H1 (cell line): ENCODE measurements at regions not wholly inside any gene's neighbourhood (a gene's known extent, or its start where the extent isn't known, plus 50 kb on each side); places are given as distances from the start of the nearest gene placed in this dataset.

Experiments used
- CTCF ChIA-PET: fragments of 300-600 bp; sonication (Branson Sonifier 250); formaldehyde crosslinking; loops from one replicate; lab custom pipeline; 2021; ENCODE audit not compliant: partially characterized antibody; lab: Charles Lee
- POLR2A ChIA-PET: fragments of 300-600 bp; sonication (Branson Sonifier 250); formaldehyde crosslinking; loops from one replicate; lab custom pipeline; 2021; ENCODE audit warnings: inconsistent platforms; ENCODE audit not compliant: partially characterized antibody; lab: Charles Lee
- DNase-seq, 2 experiments: peaks; one replicate each; pipeline versions ENCODE4 v3.0.0 to v3.0.0-alpha.2; 2010 to 2022; ENCODE audit warnings: low spot score in 2 of 2, low read depth in 1 of 2, mixed read lengths in 1 of 2
- FAIRE-seq: peaks from 2 replicates; lab custom pipeline; 2011; peaks lifted over from hg19 to GRCh38; lab: Jason Lieb, UNC
- H2AFZ ChIP-seq: 2 replicates; pipeline ENCODE4 v1.8.1; 2012; ENCODE audit warnings: low read length, inconsistent platforms
- H2AK5ac ChIP-seq: 2 replicates; pipeline ENCODE4 v1.6.1; 2013; ENCODE audit warnings: low read depth, low read length
- H2BK120ac ChIP-seq: replicated peaks from 2 replicates; pipeline ENCODE3; 2013; ENCODE audit warnings: low read depth, low read length, inconsistent platforms
- H2BK12ac ChIP-seq: 2 replicates; pipeline ENCODE4 v1.6.1; 2013; ENCODE audit warnings: low read depth, low read length
- H2BK15ac ChIP-seq: 2 replicates; pipeline ENCODE4 v1.6.1; 2013; ENCODE audit warnings: low read length
- H2BK20ac ChIP-seq: 2 replicates; pipeline ENCODE4 v1.6.1; 2013; ENCODE audit warnings: low read length
- H2BK5ac ChIP-seq: 2 replicates; pipeline ENCODE4 v1.6.1; 2013; ENCODE audit warnings: low read depth, low read length
- H3K14ac ChIP-seq: 2 replicates; pipeline ENCODE4 v1.6.1; 2013; ENCODE audit warnings: inconsistent platforms; ENCODE audit not compliant: insufficient read length
- H3K18ac ChIP-seq: 2 replicates; pipeline ENCODE4 v1.6.1; 2013; ENCODE audit warnings: low read length; ENCODE audit errors: extremely low read depth
- H3K23ac ChIP-seq: 2 replicates; pipeline ENCODE4 v1.6.1; 2013; ENCODE audit warnings: inconsistent platforms; ENCODE audit not compliant: insufficient read length
- H3K23me2 ChIP-seq: 2 replicates; pipeline ENCODE4 v1.6.1; 2013; ENCODE audit warnings: low read depth, low read length
- H3K27ac ChIP-seq: 2 replicates; pipeline ENCODE4 v1.6.1; 2011; ENCODE audit warnings: low read depth, low read length, inconsistent platforms
- H3K27me3 ChIP-seq, 4 experiments: replicated peaks in 1 of 4; 1 replicate in 1 of 4; 2 replicates in 3 of 4; pipeline versions ENCODE4 v1.6.1 to v1.8.1; 2011 to 2013; ENCODE audit warnings: low read length in 3 of 4, mild to moderate bottlenecking in 3 of 4, inconsistent platforms in 2 of 4, mixed read lengths in 2 of 4, moderate library complexity in 1 of 4; ENCODE audit not compliant: control insufficient read depth in 3 of 4, insufficient read depth in 3 of 4; ENCODE audit errors: extremely low read depth in 1 of 4
- H3K36me3 ChIP-seq, 4 experiments: 2 replicates each; pipeline versions ENCODE4 v1.6.1 to v1.8.1; 2011 to 2013; ENCODE audit warnings: mild to moderate bottlenecking in 4 of 4, low read length in 3 of 4, moderate library complexity in 2 of 4, control low read depth in 1 of 4, inconsistent platforms in 1 of 4; ENCODE audit not compliant: insufficient read depth in 4 of 4, control insufficient read depth in 2 of 4
- H3K4ac ChIP-seq: replicated peaks from 2 replicates; pipeline ENCODE3; 2013; ENCODE audit warnings: low read length, low read depth, mixed read lengths, inconsistent platforms; ENCODE audit not compliant: insufficient read length
- H3K4me1 ChIP-seq, 4 experiments: replicated peaks in 1 of 4; 1 replicate in 1 of 4; 2 replicates in 3 of 4; pipeline versions ENCODE4 v1.6.1 to v1.8.1; 2011 to 2013; ENCODE audit warnings: low read length in 3 of 4, inconsistent platforms in 2 of 4, mixed read lengths in 1 of 4; ENCODE audit not compliant: insufficient read depth in 4 of 4, control insufficient read depth in 3 of 4
- H3K4me2 ChIP-seq, 2 experiments: 2 replicates each; pipeline versions ENCODE4 v1.6.1 to v1.8.1; 2011 to 2013; ENCODE audit warnings: low read depth in 2 of 2, low read length in 2 of 2, control low read depth in 1 of 2, inconsistent platforms in 1 of 2, mild to moderate bottlenecking in 1 of 2; ENCODE audit not compliant: insufficient read depth in 1 of 2
- H3K4me3 ChIP-seq, 4 experiments: fragments of 200-600, 300-600 bp in 1 of 4; sonication (generic), shearing (Covaris generic), sonication (Bioruptor Twin) in 1 of 4; 2 replicates each; pipeline versions ENCODE4 v1.5.1 to v1.8.1; 2011 to 2016; ENCODE audit warnings: low read length in 4 of 4, low read depth in 3 of 4, control low read depth in 2 of 4, inconsistent platforms in 2 of 4, mild to moderate bottlenecking in 2 of 4, mixed read lengths in 1 of 4, moderate library complexity in 1 of 4; ENCODE audit not compliant: insufficient read depth in 2 of 4; ENCODE audit errors: extremely low read depth in 1 of 4
- H3K56ac ChIP-seq: replicated peaks from 2 replicates; pipeline ENCODE3; 2013; ENCODE audit warnings: low read depth, mild to moderate bottlenecking, mixed read lengths, low read length, inconsistent platforms; ENCODE audit not compliant: insufficient read length
- H3K79me1 ChIP-seq: 2 replicates; pipeline ENCODE4 v1.6.1; 2013; ENCODE audit warnings: low read depth, low read length, control low read depth
- H3K79me2 ChIP-seq, 2 experiments: 2 replicates each; pipeline versions ENCODE4 v1.6.1 to v1.8.1; 2012 to 2013; ENCODE audit warnings: low read length in 2 of 2, mild to moderate bottlenecking in 2 of 2, inconsistent platforms in 1 of 2; ENCODE audit not compliant: insufficient read depth in 2 of 2, control insufficient read depth in 1 of 2
- H3K9ac ChIP-seq, 4 experiments: replicated peaks in 1 of 4; 1 replicate in 1 of 4; 2 replicates in 3 of 4; pipeline versions ENCODE4 v1.6.1 to v1.8.1; 2011 to 2013; ENCODE audit warnings: low read depth in 3 of 4, low read length in 3 of 4, control low read depth in 2 of 4, mild to moderate bottlenecking in 2 of 4, moderate library complexity in 2 of 4, inconsistent platforms in 1 of 4; ENCODE audit errors: extremely low read depth in 1 of 4
- H3K9me3 ChIP-seq, 2 experiments: 2 replicates each; pipeline versions ENCODE4 v1.6.1 to v1.8.1; 2012 to 2013; ENCODE audit warnings: mild to moderate bottlenecking in 2 of 2, moderate library complexity in 2 of 2, control low read depth in 1 of 2, inconsistent platforms in 1 of 2, low read depth in 1 of 2, low read length in 1 of 2, mixed read lengths in 1 of 2; ENCODE audit not compliant: insufficient read depth in 2 of 2
- H4K20me1 ChIP-seq, 2 experiments: replicated peaks in 1 of 2; 2 replicates each; pipeline versions ENCODE3 to v1.8.1; 2011 to 2013; ENCODE audit warnings: inconsistent platforms in 2 of 2, low read length in 2 of 2, mild to moderate bottlenecking in 1 of 2; ENCODE audit not compliant: insufficient read depth in 2 of 2, control insufficient read depth in 1 of 2
- H4K5ac ChIP-seq: 2 replicates; pipeline ENCODE4 v1.6.1; 2013; ENCODE audit warnings: low read length, low read depth, mixed read lengths, inconsistent platforms; ENCODE audit not compliant: insufficient read length
- H4K8ac ChIP-seq: 2 replicates; pipeline ENCODE4 v1.8.0; 2013; ENCODE audit warnings: mild to moderate bottlenecking, moderate library complexity, low read length, inconsistent platforms; ENCODE audit not compliant: insufficient read depth; ENCODE audit errors: extremely low read depth
- H4K91ac ChIP-seq: replicated peaks from 2 replicates; pipeline ENCODE3; 2013; ENCODE audit warnings: low read length, mixed read lengths, inconsistent platforms; ENCODE audit not compliant: insufficient read length
- ASH2L ChIP-seq: fragments of 200-600, 300-600 bp; sonication (generic); IDR thresholded peaks from one replicate; pipeline ENCODE4 v1.7.1; 2017; ENCODE audit warnings: low read length
- CHD1 ChIP-seq: IDR thresholded peaks from 2 replicates; pipeline ENCODE4 v1.6.1; 2012; ENCODE audit warnings: low read depth, low read length, improper control_type of control experiment
- CTBP2 ChIP-seq: IDR thresholded peaks from 2 replicates; pipeline ENCODE4 v1.7.0; 2011; ENCODE audit warnings: borderline replicate concordance, mild to moderate bottlenecking, moderate library complexity, mixed read lengths, low read length; ENCODE audit not compliant: insufficient read depth, insufficient read length
- E2F6 ChIP-seq: IDR thresholded peaks from 2 replicates; pipeline ENCODE4 v1.6.1; 2012; ENCODE audit warnings: inconsistent platforms
- EGR1 ChIP-seq: IDR thresholded peaks from 2 replicates; pipeline ENCODE4 v1.6.1; 2011; ENCODE audit warnings: low read depth, low read length, borderline replicate concordance
- EP300 ChIP-seq, 2 experiments: IDR thresholded peaks; 1 replicate in 1 of 2; 2 replicates in 1 of 2; pipeline ENCODE4 v1.6.1; 2011 to 2012; ENCODE audit warnings: low read depth in 2 of 2, low read length in 2 of 2, mild to moderate bottlenecking in 2 of 2, borderline replicate concordance in 1 of 2, inconsistent platforms in 1 of 2, moderate library complexity in 1 of 2
- GTF2F1 ChIP-seq: IDR thresholded peaks from 2 replicates; pipeline ENCODE4 v1.6.1; 2012; ENCODE audit warnings: low read depth, low read length, improper control_type of control experiment, borderline replicate concordance
- HDAC6 ChIP-seq: IDR thresholded peaks from one replicate; pipeline ENCODE4 v1.7.1; 2012; ENCODE audit warnings: low read depth, mild to moderate bottlenecking, inconsistent platforms, low read length, moderate library complexity
- JUN ChIP-seq: IDR thresholded peaks from 2 replicates; pipeline ENCODE4 v1.6.1; 2011; ENCODE audit warnings: low read depth, mild to moderate bottlenecking, improper control_type of control experiment, low read length
- JUND ChIP-seq: IDR thresholded peaks from 2 replicates; pipeline ENCODE4 v1.6.1; 2011; ENCODE audit warnings: mild to moderate bottlenecking, improper control_type of control experiment, low read length
- MAX ChIP-seq: IDR thresholded peaks from 2 replicates; pipeline ENCODE4 v1.6.1; 2012; ENCODE audit warnings: inconsistent platforms
- RAD21 ChIP-seq, 2 experiments: IDR thresholded peaks in 1 of 2; conservative IDR thresholded peaks in 1 of 2; 2 replicates each; pipeline ENCODE4 v1.6.1; 2011; ENCODE audit warnings: low read depth in 2 of 2, low read length in 2 of 2, improper control_type of control experiment in 1 of 2, inconsistent platforms in 1 of 2, mild to moderate bottlenecking in 1 of 2, moderate library complexity in 1 of 2
- SIX5 ChIP-seq: IDR thresholded peaks from 2 replicates; pipeline ENCODE4 v1.6.1; 2011; ENCODE audit warnings: mild to moderate bottlenecking, low read depth, low read length
- TEAD4 ChIP-seq: IDR thresholded peaks from 2 replicates; pipeline ENCODE4 v1.6.1; 2012; ENCODE audit warnings: low read depth, low read length, inconsistent platforms, mixed read lengths
- WGBS, 2 experiments: shearing (Covaris generic) in 1 of 2; methylation state at CpG; one replicate each; pipeline versions ENCODE4 v1.1.6 to v1.1.7; 2013 to 2015; ENCODE audit warnings: low lambda C conversion rate in 2 of 2, mixed read lengths in 2 of 2, inconsistent platforms in 1 of 2, low coverage in 1 of 2, missing lambda C conversion rate in 1 of 2; ENCODE audit not compliant: insufficient replicate concordance in 2 of 2, insufficient coverage in 1 of 2, insufficient read length in 1 of 2; ENCODE audit errors: extremely low coverage in 1 of 2, missing lambda C conversion rate in 1 of 2; 5-methylcytosine and 5-hydroxymethylcytosine counted together

GRCh38 chr2:76170856-76171255 is 460.1 kb upstream of the GCFC2 start:
- DNase-seq (no peak), FAIRE-seq (no peak)
- CTCF ChIA-PET, result interaction anchor here (1.5 to 2.1 kb wide), 2 partner anchors 9 to 27 kb away, joined by 3 to 11 read pairs; no protein-coding TSS in a partner anchor
- no peaks in the 10 kb centered on the region for H3K36me3 ChIP-seq
- H2BK12ac ChIP-seq, result no peak overlapping the region
- no peaks in the 10 kb centered on the region for H3K23me2 ChIP-seq
- H3K79me2 ChIP-seq, result no peaks in the 10 kb centered on the region
- no peak overlapping the region for H2BK120ac ChIP-seq
- H4K5ac ChIP-seq, result no peak overlapping the region
- no peak overlapping the region for H2BK15ac ChIP-seq
- no peak overlapping the region for H3K27ac ChIP-seq
- H3K18ac ChIP-seq, result no peak overlapping the region
- no peak overlapping the region for H3K4ac ChIP-seq
- H3K14ac ChIP-seq, result no peak overlapping the region
- peaks cover 0 to 7% of the 10 kb centered on the region in 2 experiments; a peak in 1 of 4 replicates for H3K9me3 ChIP-seq
- no peak overlapping the region for H4K91ac ChIP-seq
- H2BK5ac ChIP-seq, result no peak overlapping the region
- no peak overlapping the region for H2BK20ac ChIP-seq
- H3K23ac ChIP-seq, result no peak overlapping the region
- no peaks in the 10 kb centered on the region for H3K79me1 ChIP-seq
- H2AK5ac ChIP-seq, result no peak overlapping the region
- H3K4me1 ChIP-seq, result no peaks in the 10 kb centered on the region
- H4K8ac ChIP-seq, result no peak overlapping the region
- 95% methylated on average over 2 of the region's 2 CpGs; no CpG with 5 or more reads in 1 of the 2 experiments for WGBS, 2 experiments
- H2AFZ ChIP-seq, result peak overlapping the region; percentile 44; the same call in 1 of the 2 replicates
- H3K27me3 ChIP-seq, result no peaks in the 10 kb centered on the region
- no peak overlapping the region for H3K4me3 ChIP-seq
- no peak overlapping the region for H3K56ac ChIP-seq
- no peaks in the 10 kb centered on the region for H4K20me1 ChIP-seq
- H3K4me2 ChIP-seq, result no peak overlapping the region
- no peak overlapping the region for H3K9ac ChIP-seq
- POLR2A ChIA-PET, result no interaction called here
- TF ChIP-seq EP300 (IDR thresholded peaks at IDR 0.05; ENCODE audit: borderline replicate concordance in 1 of 2, low read depth in 2 of 2, low read length in 2 of 2), result no peak
- TF ChIP-seq CHD1, result no peak
- TF ChIP-seq TEAD4, result no peak
- no peak for TF ChIP-seq MAX
- TF ChIP-seq JUN, result no peak
- no peak for TF ChIP-seq RAD21 (IDR thresholded peaks at IDR 0.05 in 1 of 2, conservative IDR thresholded peaks at IDR 0.05 in 1 of 2; ENCODE audit: low read depth in 2 of 2, low read length in 2 of 2)
- TF ChIP-seq CTBP2, result no peak
- no peak for TF ChIP-seq GTF2F1
- no peak for TF ChIP-seq EGR1
- no peak for TF ChIP-seq E2F6
- TF ChIP-seq ASH2L, result no peak
- no peak for TF ChIP-seq HDAC6
- no peak for TF ChIP-seq JUND
- no peak for TF ChIP-seq SIX5
